ENCODE measurements at regions not wholly inside any gene's neighbourhood (a gene's known extent, or its start where the extent isn't known, plus 50 kb on each side); places are given as distances from the start of the nearest gene placed in this dataset.

GRCh38 chr2:65583061-65583460 lies 150.7 kb upstream of the SPRED2 start:
- TF ChIP-seq EP300 (IDR thresholded peaks at IDR 0.05; ENCODE audit: low read depth) (no peak), POLR2AphosphoS5 (IDR thresholded peaks at IDR 0.05) (no peak)
